CD8-positive, alpha-beta memory T cell (primary cell): ENCODE measurements at regions not wholly inside any gene's neighbourhood (a gene's known extent, or its start where the extent isn't known, plus 50 kb on each side); places are given as distances from the start of the nearest gene placed in this dataset.
"Not testable (repeated sequence)": the region's sequence is repeated elsewhere in the genome, so short reads cannot be mapped to it uniquely, and the experiment has no call there.

ENCODE experiments used
- CTCF ChIA-PET: fragments of 350-600 bp; sonication (Branson Sonifier 250); formaldehyde crosslinking; loops from one replicate; lab custom pipeline; 2021; ENCODE audit warnings: antibody characterized with exemption; lab: Charles Lee
- POLR2A ChIA-PET: fragments of 350-600 bp; sonication (Branson Sonifier 250); formaldehyde crosslinking; loops from one replicate; lab custom pipeline; 2021; ENCODE audit warnings: antibody characterized with exemption; lab: Charles Lee
- DNase-seq, 5 donors: peaks; one replicate each; pipeline versions ENCODE4 v3.0.0 to v3.0.0-alpha.2; 2020 to 2022; ENCODE audit warnings: mixed read lengths in 1 of 5
- H3K27ac ChIP-seq: one replicate; pipeline ENCODE4 v1.7.0; 2013; ENCODE audit warnings: low read depth, mild to moderate bottlenecking, low read length, moderate library complexity
- H3K27me3 ChIP-seq: 2 replicates; pipeline ENCODE4 v1.7.0; 2013; ENCODE audit warnings: low read length, mild to moderate bottlenecking; ENCODE audit not compliant: insufficient read depth, poor library complexity, severe bottlenecking
- H3K36me3 ChIP-seq: 2 replicates; pipeline ENCODE4 v1.7.0; 2013; ENCODE audit warnings: mild to moderate bottlenecking, low read length, moderate library complexity; ENCODE audit not compliant: insufficient read depth
- H3K4me1 ChIP-seq: 2 replicates; pipeline ENCODE4 v1.7.0; 2013; ENCODE audit warnings: mild to moderate bottlenecking, low read length, moderate library complexity; ENCODE audit not compliant: insufficient read depth
- H3K4me3 ChIP-seq: 2 replicates; pipeline ENCODE4 v1.7.0; 2013; ENCODE audit warnings: mild to moderate bottlenecking, low read length
- H3K9me3 ChIP-seq: 2 replicates; pipeline ENCODE4 v1.7.0; 2013; ENCODE audit warnings: mild to moderate bottlenecking, low read length
- H3K27ac Mint-ChIP-seq, 8 donors: one replicate each; pipeline ENCODE4 v1.8.0; 2020 to 2021; ENCODE audit warnings: mixed read lengths in 8 of 8, mild to moderate bottlenecking in 6 of 8, inconsistent platforms in 3 of 8, moderate library complexity in 3 of 8
- H3K27me3 Mint-ChIP-seq, 2 donors: one replicate each; pipeline ENCODE4 v1.8.0; 2020 to 2021; ENCODE audit warnings: mixed read lengths in 2 of 2, mild to moderate bottlenecking in 1 of 2, moderate library complexity in 1 of 2
- H3K36me3 Mint-ChIP-seq, 3 donors: one replicate each; pipeline ENCODE4 v1.8.0; 2020 to 2021; ENCODE audit warnings: mixed read lengths in 3 of 3, inconsistent platforms in 1 of 3, mild to moderate bottlenecking in 1 of 3
- H3K4me1 Mint-ChIP-seq, 3 donors: one replicate each; pipeline ENCODE4 v1.8.0; 2020 to 2021; ENCODE audit warnings: mixed read lengths in 3 of 3, inconsistent platforms in 1 of 3, mild to moderate bottlenecking in 1 of 3
- H3K4me3 Mint-ChIP-seq, 7 donors: one replicate each; pipeline ENCODE4 v1.8.0; 2020 to 2021; ENCODE audit warnings: mixed read lengths in 7 of 7, mild to moderate bottlenecking in 6 of 7, moderate library complexity in 4 of 7, inconsistent platforms in 2 of 7
- H3K9me3 Mint-ChIP-seq, 5 donors: one replicate each; pipeline ENCODE4 v1.8.0; 2020 to 2022; ENCODE audit warnings: mixed read lengths in 5 of 5, mild to moderate bottlenecking in 3 of 5, moderate library complexity in 2 of 5, inconsistent platforms in 1 of 5

DNA sequence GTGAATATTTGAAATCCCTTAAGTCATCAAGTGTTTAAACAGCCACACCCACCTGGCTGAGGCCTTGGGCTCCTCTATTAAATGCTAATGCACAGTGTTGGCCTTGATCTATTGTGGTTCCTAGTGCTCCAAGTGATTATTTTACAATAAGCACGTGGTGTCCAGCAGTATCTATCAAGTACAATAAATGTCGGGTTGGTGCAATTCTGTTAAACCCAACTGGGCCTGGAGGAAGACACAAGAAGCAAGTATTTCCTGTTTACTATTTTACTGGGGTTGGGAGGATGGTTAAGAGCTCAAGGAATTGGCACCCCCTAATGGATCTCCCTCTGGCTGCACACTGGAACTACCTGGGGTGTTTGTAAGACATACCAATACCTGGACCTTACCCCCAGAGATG lies 72.1 kb upstream of the HNF1B start:
- no peak for DNase-seq
- Histone ChIP-seq H3K27ac (no peak overlapping the region), H3K4me3 (no peak overlapping the region), H3K27me3 (no peaks in the 10 kb centered on the region), H3K4me1 (no peaks in the 10 kb centered on the region), H3K36me3 (no peaks in the 10 kb centered on the region), H3K9me3 (no peaks in the 10 kb centered on the region)
- Mint-ChIP-seq H3K27ac (peak overlapping the region in 1 of 8 donors; percentile 45), H3K9me3 (no peaks in the 10 kb centered on the region), H3K36me3 (no peaks in the 10 kb centered on the region), H3K4me3 (no peak overlapping the region), H3K4me1 (peaks cover 0 to 7% (median 0%) of the 10 kb centered on the region in 3 donors), H3K27me3 (peaks cover 15 to 38% of the 10 kb centered on the region in 2 donors)
- ChIA-PET POLR2A (no interaction called here), CTCF (interaction anchor here (1.1 kb wide), 1 partner anchor 443 kb away, joined by 3 read pairs; no protein-coding TSS in a partner anchor)

DNA sequence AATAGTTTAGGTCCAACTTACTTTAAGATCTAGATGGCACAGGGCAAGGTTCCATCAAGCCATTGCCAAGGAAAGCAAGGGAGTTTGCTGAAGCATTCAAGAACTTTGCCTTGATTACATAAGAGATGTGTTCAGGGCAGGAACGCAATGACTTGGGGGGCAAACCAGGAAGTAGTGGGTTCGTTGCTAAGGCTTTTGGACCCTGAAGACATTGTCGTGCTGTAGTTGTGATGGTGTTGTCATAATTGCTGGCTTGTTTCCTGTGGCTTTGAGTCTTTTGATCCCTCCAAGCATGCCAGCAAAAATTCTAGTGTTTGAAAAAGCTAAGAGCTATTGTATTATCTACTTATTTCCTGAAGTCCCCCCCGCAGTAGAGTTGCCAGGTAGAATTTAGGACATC lies 70.7 kb upstream of the HNF1B start:
- ChIA-PET CTCF (no interaction called here), POLR2A (no interaction called here)
- Histone ChIP-seq H3K27me3 (no peaks in the 10 kb centered on the region), H3K27ac (no peak overlapping the region), H3K4me3 (no peak overlapping the region), H3K9me3 (no peaks in the 10 kb centered on the region), H3K4me1 (no peaks in the 10 kb centered on the region), H3K36me3 (no peaks in the 10 kb centered on the region)
- Mint-ChIP-seq H3K36me3 (no peaks in the 10 kb centered on the region), H3K9me3 (no peaks in the 10 kb centered on the region), H3K27me3 (peaks cover 15 to 47% of the 10 kb centered on the region in 2 donors), H3K27ac (no peak overlapping the region), H3K4me3 (no peak overlapping the region), H3K4me1 (peaks cover 0 to 7% (median 0%) of the 10 kb centered on the region in 3 donors)
- no peak for DNase-seq

DNA sequence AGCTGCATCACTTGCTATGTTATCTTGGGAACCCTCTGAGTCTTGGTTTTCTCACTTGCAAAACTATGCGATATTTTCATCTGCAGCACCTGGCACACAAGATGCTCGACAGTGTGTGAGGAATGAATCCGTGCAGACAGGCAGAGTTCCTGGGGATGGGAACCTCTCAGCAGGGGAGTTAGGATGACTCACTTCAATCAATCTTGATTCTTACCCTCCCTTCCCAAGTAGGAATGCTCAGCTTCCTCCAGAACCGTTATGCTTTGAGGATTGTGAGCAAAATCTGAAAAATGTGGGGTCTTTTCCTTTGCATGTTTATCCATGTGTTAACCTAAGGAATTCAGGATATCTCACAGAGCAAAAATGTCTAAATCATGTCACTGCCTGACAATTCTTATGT lies 68.9 kb upstream of the HNF1B start:
- Histone ChIP-seq H3K27ac (no peak overlapping the region), H3K4me1 (no peaks in the 10 kb centered on the region), H3K9me3 (no peaks in the 10 kb centered on the region), H3K27me3 (no peaks in the 10 kb centered on the region), H3K36me3 (no peaks in the 10 kb centered on the region), H3K4me3 (no peak overlapping the region)
- Mint-ChIP-seq H3K27me3 (peaks cover 15 to 47% of the 10 kb centered on the region in 2 donors), H3K9me3 (no peaks in the 10 kb centered on the region), H3K36me3 (no peaks in the 10 kb centered on the region), H3K4me1 (peaks cover 0 to 7% (median 0%) of the 10 kb centered on the region in 3 donors), H3K27ac (no peak overlapping the region), H3K4me3 (no peak overlapping the region)
- ChIA-PET CTCF (no interaction called here), POLR2A (no interaction called here)
- DNase-seq: no peak

DNA sequence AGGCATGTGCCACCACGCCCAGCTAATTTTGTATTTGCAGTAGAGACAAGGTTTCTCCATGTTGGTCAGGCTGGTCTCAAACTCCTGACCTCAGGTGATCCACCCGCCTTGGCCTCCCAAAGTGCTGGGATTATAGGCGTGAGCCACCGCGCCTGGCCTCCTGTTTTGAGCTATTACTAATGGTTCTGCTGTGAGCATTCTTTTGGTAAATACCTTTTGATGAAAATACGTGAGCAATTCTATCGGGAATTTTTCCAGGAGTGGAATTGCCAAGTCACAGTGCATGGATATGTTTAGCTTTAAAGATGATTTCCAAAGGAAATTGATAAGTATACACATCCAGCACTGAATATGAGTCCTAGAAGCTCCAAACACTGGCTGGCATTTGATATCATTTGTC lies 64.0 kb upstream of the HNF1B start:
- H3K27me3 ChIP-seq, H3K36me3 ChIP-seq, H3K4me3 ChIP-seq, H3K4me1 ChIP-seq, H3K9me3 Mint-ChIP-seq, POLR2A ChIA-PET, DNase-seq, H3K4me1 Mint-ChIP-seq, H3K27ac ChIP-seq, CTCF ChIA-PET, H3K9me3 ChIP-seq, H3K36me3 Mint-ChIP-seq, H3K4me3 Mint-ChIP-seq, H3K27ac Mint-ChIP-seq: not testable (repeated sequence)
- peaks cover 9 to 25% of the 10 kb centered on the region in 2 donors for H3K27me3 Mint-ChIP-seq

DNA sequence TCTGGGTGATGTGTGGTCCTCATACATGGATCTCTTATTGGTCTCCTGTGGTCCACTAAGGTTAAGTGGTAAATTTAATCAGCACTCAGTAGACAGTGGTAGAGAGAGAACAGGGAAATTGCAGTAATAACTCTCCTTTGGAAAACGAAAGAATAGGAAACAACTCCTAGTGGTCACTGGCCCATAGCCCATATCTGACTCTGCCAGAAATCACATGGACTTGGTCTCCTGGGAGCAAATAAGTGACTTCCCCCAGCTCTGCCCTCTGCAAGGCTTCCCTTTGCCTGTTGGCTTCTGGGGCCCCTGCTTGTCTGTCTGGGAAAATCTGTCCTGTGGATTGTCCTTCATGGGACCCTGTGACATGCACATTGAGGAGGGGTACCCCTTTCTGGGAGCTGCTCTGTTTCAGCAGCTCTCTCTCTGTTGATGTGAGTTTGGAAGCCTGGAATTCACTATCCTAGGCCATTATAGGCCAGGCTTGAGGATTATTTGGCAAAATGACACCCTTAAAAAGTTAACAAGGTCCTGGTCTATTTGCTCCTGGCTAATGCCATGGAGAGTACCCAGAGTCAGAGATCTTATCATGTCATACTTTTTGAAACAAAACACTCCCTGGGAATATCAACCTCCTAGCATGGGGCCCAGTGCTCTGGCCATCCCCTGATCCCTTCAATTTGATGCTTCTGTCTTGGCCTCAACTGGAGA lies 58.0 kb upstream of the HNF1B start:
- Mint-ChIP-seq H3K36me3 (no peaks in the 10 kb centered on the region), H3K4me3 (no peak overlapping the region), H3K27ac (no peak overlapping the region), H3K4me1 (no peaks in the 10 kb centered on the region), H3K9me3 (no peaks in the 10 kb centered on the region), H3K27me3 (peaks cover 3 to 16% of the 10 kb centered on the region in 2 donors)
- ChIA-PET POLR2A (no interaction called here), CTCF (no interaction called here)
- no peak for DNase-seq
- H3K27me3 ChIP-seq: no peaks in the 10 kb centered on the region
- H3K27ac ChIP-seq: no peak overlapping the region
- no peak overlapping the region for H3K4me3 ChIP-seq
- H3K9me3 ChIP-seq: no peaks in the 10 kb centered on the region
- no peaks in the 10 kb centered on the region for H3K4me1 ChIP-seq
- H3K36me3 ChIP-seq: no peaks in the 10 kb centered on the region

DNA sequence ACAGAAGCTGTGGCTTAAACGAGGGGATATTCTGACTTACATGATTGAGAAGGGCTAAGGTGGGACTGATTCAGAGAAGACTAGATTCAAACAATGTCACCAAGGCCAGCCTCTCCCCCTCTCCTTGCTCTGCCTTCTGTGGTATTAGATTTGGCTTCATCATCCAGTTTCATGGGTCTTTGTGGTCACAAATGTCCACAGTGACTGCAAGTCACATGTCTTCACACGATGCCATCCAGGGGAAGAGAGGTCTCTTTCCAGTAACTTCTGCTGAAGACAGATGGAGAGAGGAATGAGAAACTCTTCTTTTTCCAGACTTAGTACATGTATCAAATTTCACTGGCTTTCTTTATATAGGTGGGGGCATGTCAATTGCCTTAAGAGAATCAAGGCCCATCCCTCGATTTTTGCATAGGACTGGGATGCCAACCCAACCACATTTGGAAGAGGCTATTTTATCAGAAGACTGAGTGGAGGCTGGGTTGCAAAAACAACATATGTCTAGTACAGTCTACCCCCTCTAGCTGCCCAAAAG lies 57.3 kb upstream of the HNF1B start:
- no peaks in the 10 kb centered on the region for H3K4me1 ChIP-seq
- H3K27me3 Mint-ChIP-seq: peaks cover 7 to 23% of the 10 kb centered on the region in 2 donors
- CTCF ChIA-PET: no interaction called here
- no peaks in the 10 kb centered on the region for H3K36me3 ChIP-seq
- no peak overlapping the region for H3K4me3 Mint-ChIP-seq
- H3K27ac Mint-ChIP-seq: no peak overlapping the region
- H3K9me3 ChIP-seq: no peaks in the 10 kb centered on the region
- H3K36me3 Mint-ChIP-seq: no peaks in the 10 kb centered on the region
- H3K4me1 Mint-ChIP-seq: no peaks in the 10 kb centered on the region
- no peak overlapping the region for H3K27ac ChIP-seq
- no peaks in the 10 kb centered on the region for H3K9me3 Mint-ChIP-seq
- H3K4me3 ChIP-seq: no peak overlapping the region
- no peaks in the 10 kb centered on the region for H3K27me3 ChIP-seq
- DNase-seq: no peak
- POLR2A ChIA-PET: no interaction called here

DNA sequence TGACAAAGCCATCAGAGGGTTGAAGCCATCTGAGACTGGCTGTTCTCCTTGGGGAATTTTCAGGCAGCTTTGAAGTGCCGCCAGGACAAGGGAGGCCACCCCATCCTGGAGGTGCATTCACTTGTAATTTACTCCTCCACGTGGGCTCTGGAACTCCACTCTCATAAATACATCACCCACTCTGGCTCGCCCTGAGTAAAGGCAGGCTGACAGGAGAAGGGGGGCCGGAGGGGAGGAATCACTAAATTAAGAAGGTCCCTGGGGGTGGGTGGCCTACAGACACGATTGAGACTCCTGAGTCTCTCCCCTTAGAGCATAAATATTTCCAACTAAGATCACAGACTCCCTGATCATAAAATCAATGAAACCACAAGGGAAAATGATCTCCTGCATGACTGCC lies 56.3 kb upstream of the HNF1B start:
- H3K4me3 Mint-ChIP-seq: no peak overlapping the region
- Histone ChIP-seq H3K4me3 (no peak overlapping the region), H3K9me3 (no peaks in the 10 kb centered on the region), H3K27me3 (no peaks in the 10 kb centered on the region), H3K36me3 (no peaks in the 10 kb centered on the region), H3K27ac (no peak overlapping the region), H3K4me1 (no peaks in the 10 kb centered on the region)
- no peaks in the 10 kb centered on the region for H3K9me3 Mint-ChIP-seq
- peaks cover 9 to 23% of the 10 kb centered on the region in 2 donors for H3K27me3 Mint-ChIP-seq
- ChIA-PET POLR2A (no interaction called here), CTCF (no interaction called here)
- H3K27ac Mint-ChIP-seq: no peak overlapping the region
- DNase-seq: no peak
- H3K4me1 Mint-ChIP-seq: no peaks in the 10 kb centered on the region
- no peaks in the 10 kb centered on the region for H3K36me3 Mint-ChIP-seq

DNA sequence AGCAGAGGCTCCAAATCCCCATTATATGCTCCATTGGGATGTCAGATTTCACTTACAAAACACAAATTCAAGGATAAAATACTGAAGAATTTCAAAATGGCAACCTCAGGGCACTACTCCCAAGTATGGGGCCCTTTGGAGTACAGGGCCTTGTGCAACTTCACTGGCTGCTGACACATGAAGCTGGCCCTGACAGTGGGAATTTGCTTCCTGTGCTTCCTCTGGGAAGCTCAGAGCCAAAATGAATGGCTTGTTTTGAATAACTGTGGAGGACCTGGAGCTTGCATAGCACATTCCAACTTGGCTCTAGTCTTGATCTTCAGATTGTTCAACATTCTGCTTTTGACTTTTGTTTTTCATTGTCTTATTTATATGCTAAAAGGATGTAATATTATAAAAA lies 52.3 kb upstream of the HNF1B start:
- ChIA-PET POLR2A (interaction anchor here (0.6 kb wide), 1 partner anchor 16 kb away, joined by 4 read pairs; no protein-coding TSS in a partner anchor), CTCF (no interaction called here)
- H3K36me3 Mint-ChIP-seq: no peaks in the 10 kb centered on the region
- Histone ChIP-seq H3K36me3 (no peaks in the 10 kb centered on the region), H3K9me3 (no peaks in the 10 kb centered on the region), H3K4me1 (no peaks in the 10 kb centered on the region), H3K27me3 (no peaks in the 10 kb centered on the region), H3K27ac (no peak overlapping the region), H3K4me3 (no peak overlapping the region)
- H3K4me3 Mint-ChIP-seq: no peak overlapping the region
- no peak overlapping the region for H3K27ac Mint-ChIP-seq
- no peaks in the 10 kb centered on the region for H3K9me3 Mint-ChIP-seq
- no peak for DNase-seq
- H3K4me1 Mint-ChIP-seq: no peaks in the 10 kb centered on the region
- H3K27me3 Mint-ChIP-seq: peaks cover 8 to 36% of the 10 kb centered on the region in 2 donors
